ENCODE measurements at regions not wholly inside any gene's neighbourhood (a gene's known extent, or its start where the extent isn't known, plus 50 kb on each side); places are given as distances from the start of the nearest gene placed in this dataset.
"Not testable (repeated sequence)": the region's sequence is repeated elsewhere in the genome, so short reads cannot be mapped to it uniquely, and the experiment has no call there.

- not testable (repeated sequence) for TF ChIP-seq POLR2A (IDR thresholded peaks at IDR 0.05)
- TF ChIP-seq, protein P1, sequence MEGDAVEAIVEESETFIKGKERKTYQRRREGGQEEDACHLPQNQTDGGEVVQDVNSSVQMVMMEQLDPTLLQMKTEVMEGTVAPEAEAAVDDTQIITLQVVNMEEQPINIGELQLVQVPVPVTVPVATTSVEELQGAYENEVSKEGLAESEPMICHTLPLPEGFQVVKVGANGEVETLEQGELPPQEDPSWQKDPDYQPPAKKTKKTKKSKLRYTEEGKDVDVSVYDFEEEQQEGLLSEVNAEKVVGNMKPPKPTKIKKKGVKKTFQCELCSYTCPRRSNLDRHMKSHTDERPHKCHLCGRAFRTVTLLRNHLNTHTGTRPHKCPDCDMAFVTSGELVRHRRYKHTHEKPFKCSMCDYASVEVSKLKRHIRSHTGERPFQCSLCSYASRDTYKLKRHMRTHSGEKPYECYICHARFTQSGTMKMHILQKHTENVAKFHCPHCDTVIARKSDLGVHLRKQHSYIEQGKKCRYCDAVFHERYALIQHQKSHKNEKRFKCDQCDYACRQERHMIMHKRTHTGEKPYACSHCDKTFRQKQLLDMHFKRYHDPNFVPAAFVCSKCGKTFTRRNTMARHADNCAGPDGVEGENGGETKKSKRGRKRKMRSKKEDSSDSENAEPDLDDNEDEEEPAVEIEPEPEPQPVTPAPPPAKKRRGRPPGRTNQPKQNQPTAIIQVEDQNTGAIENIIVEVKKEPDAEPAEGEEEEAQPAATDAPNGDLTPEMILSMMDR (IDR thresholded peaks at IDR 0.05): not testable (repeated sequence)
Observed at GRCh38 chr10:62704121-62704520, 100.4 kb upstream of the ADO start.
